K562 (cell line): ENCODE measurements at regions not wholly inside any gene's neighbourhood (a gene's known extent, or its start where the extent isn't known, plus 50 kb on each side); places are given as distances from the start of the nearest gene placed in this dataset.

Experiments used
- ATAC-seq: fragments of 200-7000 bp; cut with Tn5 transposase; 3 replicates; pipeline ENCODE4 v1.9.1; 2020; ENCODE audit warnings: moderate library complexity
- BruUV-seq: library from RNA; stranded (reverse); fragments of 400-500 nt; replicated peaks from 2 replicates; lab custom pipeline; 2021; lab: Mats Ljungman, UMichigan
- CTCF ChIA-PET: fragments of 300-600 bp; formaldehyde crosslinking; extraction: SDS; loops from one replicate; lab custom pipeline; 2021; ENCODE audit warnings: low intra/inter-chr PET ratio; lab: Yijun Ruan, JAX
- POLR2A ChIA-PET: fragments of 300-600, 350-650 bp; sonication (Branson Sonifier 250); formaldehyde crosslinking; extraction: SDS; loops from one replicate; lab custom pipeline; 2021; ENCODE audit warnings: antibody characterized with exemption, inconsistent platforms; lab: Yijun Ruan, JAX
- DNase-seq, 4 experiments: peaks; one replicate each; pipeline versions ENCODE4 v3.0.0 to v3.0.0-alpha.2; 2011 to 2018; ENCODE audit warnings: low spot score in 3 of 4, mixed read lengths in 3 of 4; ENCODE audit errors: extremely low read depth in 1 of 4
- FAIRE-seq: peaks from 2 replicates; lab custom pipeline; 2011; peaks lifted over from hg19 to GRCh38; lab: Jason Lieb, UNC
- H2AFZ ChIP-seq: 2 replicates; pipeline ENCODE4 v1.6.0; 2011; ENCODE audit warnings: low read depth, low read length, control low read depth, inconsistent platforms
- H3K27ac ChIP-seq: fragments of 200-600 bp; 3 replicates; pipeline ENCODE4 v1.8.0; 2011; ENCODE audit warnings: low read depth, mild to moderate bottlenecking, control low read depth, inconsistent platforms, low read length, moderate library complexity, mixed read lengths; ENCODE audit errors: extremely low read depth
- H3K27me3 ChIP-seq, 2 experiments: fragments of 300-600 bp in 1 of 2; 2 replicates in 1 of 2; 3 replicates in 1 of 2; pipeline versions ENCODE4 v1.6.0 to v1.8.0; 2011; ENCODE audit warnings: inconsistent platforms in 2 of 2, low read length in 2 of 2, mild to moderate bottlenecking in 1 of 2, mixed read lengths in 1 of 2, moderate library complexity in 1 of 2; ENCODE audit not compliant: control insufficient read depth in 2 of 2, insufficient read depth in 2 of 2
- H3K36me3 ChIP-seq: fragments of 300-600 bp; 3 replicates; pipeline ENCODE4 v1.8.0; 2011; ENCODE audit warnings: mild to moderate bottlenecking, low read length, inconsistent platforms; ENCODE audit not compliant: control insufficient read depth, insufficient read depth
- H3K4me1 ChIP-seq, 2 experiments: fragments of 200-600 bp in 1 of 2; replicated peaks in 1 of 2; 2 replicates in 1 of 2; 3 replicates in 1 of 2; pipeline versions ENCODE4 v1.5.1 to v1.8.0; 2011; ENCODE audit warnings: inconsistent platforms in 2 of 2, low read length in 2 of 2, mild to moderate bottlenecking in 1 of 2, mixed read lengths in 1 of 2, moderate library complexity in 1 of 2; ENCODE audit not compliant: control insufficient read depth in 2 of 2, insufficient read depth in 2 of 2
- H3K4me2 ChIP-seq: 2 replicates; pipeline ENCODE4 v1.6.1; 2011; ENCODE audit warnings: low read length, control low read depth, inconsistent platforms, mixed read lengths; ENCODE audit not compliant: insufficient read depth
- H3K4me3 ChIP-seq: fragments of 200-600 bp; sonication (generic), shearing (Covaris generic); 2 replicates; pipeline ENCODE4 v1.5.1; 2016; ENCODE audit warnings: control low read depth, inconsistent platforms
- H3K79me2 ChIP-seq: fragments of 200-600 bp; 3 replicates; pipeline ENCODE4 v1.8.0; 2011; ENCODE audit warnings: low read length, inconsistent platforms; ENCODE audit not compliant: control insufficient read depth, insufficient read depth
- H3K9ac ChIP-seq, 2 experiments: 2 replicates each; pipeline versions ENCODE4 v1.6.0 to v1.6.1; 2011; ENCODE audit warnings: low read depth in 2 of 2, low read length in 2 of 2, control low read depth in 1 of 2, inconsistent platforms in 1 of 2, mild to moderate bottlenecking in 1 of 2, mixed read lengths in 1 of 2; ENCODE audit not compliant: insufficient read depth in 1 of 2
- H3K9me1 ChIP-seq: one replicate; pipeline ENCODE4 v1.6.0; 2011; ENCODE audit warnings: inconsistent platforms, mild to moderate bottlenecking, low read length, moderate library complexity; ENCODE audit not compliant: control insufficient read depth, insufficient read depth
- H3K9me3 ChIP-seq: replicated peaks from 2 replicates; pipeline ENCODE4 v1.5.1; 2011; ENCODE audit warnings: low read depth, low read length, inconsistent platforms; ENCODE audit not compliant: control insufficient read depth, insufficient read depth
- H4K20me1 ChIP-seq: replicated peaks from 2 replicates; pipeline ENCODE4 v1.6.1; 2011; ENCODE audit warnings: low read length, inconsistent platforms, mixed read lengths; ENCODE audit not compliant: control insufficient read depth, insufficient read depth
- ARID1B ChIP-seq: fragments of 450-650 bp; IDR thresholded peaks from 2 replicates; pipeline ENCODE4 v1.6.1; 2016; ENCODE audit warnings: antibody characterized with exemption, mild to moderate bottlenecking, inconsistent platforms
- CBX3 ChIP-seq, 2 experiments: IDR thresholded peaks; 1 replicate in 1 of 2; 2 replicates in 1 of 2; pipeline ENCODE4 v1.6.1; 2012; ENCODE audit warnings: inconsistent platforms in 2 of 2, low read length in 2 of 2, borderline replicate concordance in 1 of 2, control low read depth in 1 of 2
- CSDE1 ChIP-seq, 2 experiments: fragments of 450-650 bp; IDR thresholded peaks; 2 replicates each; pipeline ENCODE4 v1.6.1; 2016; ENCODE audit warnings: mild to moderate bottlenecking in 1 of 2
- ETV6 ChIP-seq, 3 experiments: fragments of 150-350 bp in 1 of 3; sonication (generic) in 1 of 3; formaldehyde crosslinking in 1 of 3; IDR thresholded peaks; 2 replicates each; pipeline versions ENCODE4 v1.6.1 to v1.8.0; 2014 to 2022; ENCODE audit warnings: borderline replicate concordance in 2 of 3, low read depth in 2 of 3, antibody characterized with exemption in 1 of 3, low read length in 1 of 3, mild to moderate bottlenecking in 1 of 3, missing genetic modification reagents in 1 of 3
- IRF2 ChIP-seq: sonication (generic); formaldehyde crosslinking; IDR thresholded peaks from 2 replicates; pipeline ENCODE4 v1.8.1; 2022; ENCODE audit warnings: mild to moderate bottlenecking, missing genetic modification reagents
- MEF2D ChIP-seq: conservative IDR thresholded peaks from 2 replicates; pipeline ENCODE4 v1.6.1; 2016; ENCODE audit warnings: low read depth, missing genetic modification characterization, missing compliant biosample characterization
- NFATC3 ChIP-seq: fragments of 450-650 bp; IDR thresholded peaks from 2 replicates; pipeline ENCODE4 v1.6.1; 2017; ENCODE audit warnings: mild to moderate bottlenecking
- NFIC ChIP-seq: fragments of 450-650 bp; IDR thresholded peaks from 2 replicates; pipeline ENCODE4 v1.6.1; 2017; ENCODE audit warnings: mild to moderate bottlenecking, inconsistent platforms
- SIN3B ChIP-seq: fragments of 450-650 bp; IDR thresholded peaks from 2 replicates; pipeline ENCODE4 v1.6.1; 2017; ENCODE audit warnings: low read depth, mild to moderate bottlenecking, moderate library complexity
- TAL1 ChIP-seq: fragments of 450-650 bp; IDR thresholded peaks from 2 replicates; pipeline ENCODE4 v1.6.1; 2016; ENCODE audit warnings: mild to moderate bottlenecking
- UBTF ChIP-seq, 2 experiments: IDR thresholded peaks; 2 replicates each; pipeline ENCODE4 v1.6.1; 2012; ENCODE audit warnings: improper control_type of control experiment in 2 of 2, low read depth in 2 of 2, low read length in 2 of 2, borderline replicate concordance in 1 of 2
- ZKSCAN1 ChIP-seq: fragments of 150-350 bp; IDR thresholded peaks from 2 replicates; pipeline ENCODE4 v1.6.1; 2016; ENCODE audit warnings: low read depth, low read length
- ZNF197 ChIP-seq: fragments of 200-800 bp; sonication (Bioruptor generic); IDR thresholded peaks from 2 replicates; pipeline ENCODE4 v1.6.1; 2016; ENCODE audit warnings: low read depth, missing genetic modification characterization, missing compliant biosample characterization
- ZNF431 ChIP-seq: sonication (generic); formaldehyde crosslinking; IDR thresholded peaks from 2 replicates; pipeline ENCODE4 v1.8.0; 2022; ENCODE audit warnings: mild to moderate bottlenecking, missing genetic modification reagents
- ZNF551 ChIP-seq: fragments of 250-450 bp; sonication (Bioruptor Pico); IDR thresholded peaks from 2 replicates; pipeline ENCODE4 v1.5.0; 2021; ENCODE audit warnings: mild to moderate bottlenecking, moderate library complexity
- ZNF764 ChIP-seq: fragments of 250-450 bp; sonication (Bioruptor Pico); IDR thresholded peaks from 2 replicates; pipeline ENCODE4 v1.4.0; 2020; ENCODE audit warnings: low read depth, mild to moderate bottlenecking, moderate library complexity
- ZSCAN32 ChIP-seq: fragments of 450-650 bp; formaldehyde crosslinking; IDR thresholded peaks from 2 replicates; pipeline ENCODE4 v1.4.0; 2020; ENCODE audit warnings: mild to moderate bottlenecking, moderate library complexity
- WGBS: fragments of 100-300 bp; shearing (Covaris generic); methylation state at CpG from one replicate; pipeline ENCODE4 v1.1.6; 2016; ENCODE audit warnings: low coverage, mixed read lengths; ENCODE audit not compliant: insufficient coverage; ENCODE audit errors: missing lambda C conversion rate; 5-methylcytosine and 5-hydroxymethylcytosine counted together
- in situ Hi-C: fragments of 300-500 bp; cut with MboI; formaldehyde crosslinking; loops from 4 replicates; pipeline ENCODE4 v1.15.0; 2018; ENCODE audit warnings: inconsistent platforms, mixed read lengths
- intact Hi-C: fragments of 100-400 bp; cut with micrococcal nuclease; formaldehyde crosslinking; loops from 2 replicates; pipeline ENCODE4 v1.14.2; 2022
- TF ChIP-seq, protein P1 (sequence below): fragments of 450-650 bp; formaldehyde crosslinking; IDR thresholded peaks from 2 replicates; pipeline ENCODE4 v1.4.0; 2020; ENCODE audit warnings: mild to moderate bottlenecking, mixed read lengths
- TF ChIP-seq, protein P2 (sequence below): fragments of 450-650 bp; IDR thresholded peaks from 2 replicates; pipeline ENCODE4 v1.6.1; 2018; ENCODE audit warnings: mild to moderate bottlenecking, low read depth; ENCODE audit not compliant: partially characterized antibody

DNA sequence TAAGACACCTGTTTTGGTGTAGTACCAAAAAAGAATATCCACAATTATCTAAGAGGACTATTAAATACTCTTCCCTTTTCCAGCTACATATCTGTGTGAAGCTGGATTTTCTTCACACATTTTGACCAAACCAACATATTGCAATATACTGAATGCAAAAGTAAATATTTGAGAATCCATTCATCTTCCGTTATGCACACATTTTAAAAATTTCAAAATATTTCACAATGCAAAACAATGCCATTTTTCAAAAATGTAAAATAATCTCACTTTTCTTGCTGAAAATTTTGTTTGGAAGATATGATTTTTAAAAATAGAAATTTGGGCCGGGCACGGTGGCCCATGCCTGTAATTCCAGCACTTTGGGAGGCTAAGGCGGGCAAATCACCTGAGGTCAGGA is 133.9 kb upstream of the FUT8 start:
- H4K20me1 ChIP-seq = no peaks in the 10 kb centered on the region
- H3K9me1 ChIP-seq = no peaks in the 10 kb centered on the region
- H3K27me3 ChIP-seq = no peaks in the 10 kb centered on the region
- WGBS = 66% methylated on average over 4 of the region's 4 CpGs
- H3K4me1 ChIP-seq = peaks cover 0 to 7% of the 10 kb centered on the region in 2 experiments; a peak in 3 of 5 replicates
- H3K9ac ChIP-seq = no peak overlapping the region
- no peak overlapping the region for H2AFZ ChIP-seq
- H3K79me2 ChIP-seq = no peaks in the 10 kb centered on the region
- ATAC-seq (no peak), FAIRE-seq (no peak), DNase-seq (no peak)
- no peak overlapping the region for H3K4me3 ChIP-seq
- no peak overlapping the region for H3K4me2 ChIP-seq
- TF ChIP-seq ZKSCAN1 (no peak), ARID1B (no peak), TAL1 (no peak), CSDE1 (IDR thresholded peaks at IDR 0.05) (no peak), UBTF (IDR thresholded peaks at IDR 0.05; ENCODE audit: borderline replicate concordance in 1 of 2, low read depth in 2 of 2, low read length in 2 of 2) (no peak), ETV6 (IDR thresholded peaks at IDR 0.05; ENCODE audit: borderline replicate concordance in 1 of 2, low read depth in 2 of 2, low read length in 1 of 2) (no peak), ETV6 (CRISPR knock-in tag; IDR thresholded peaks at IDR 0.05; ENCODE audit: borderline replicate concordance) (no peak), IRF2 (CRISPR knock-in tag) (no peak), ZSCAN32 (no peak), MEF2D (tag) (no peak), ZNF197 (no peak), NFATC3 (no peak), CBX3 (IDR thresholded peaks at IDR 0.05; ENCODE audit: borderline replicate concordance in 1 of 2, low read length in 2 of 2) (no peak), ZNF551 (CRISPR knock-in tag) (no peak), ZNF431 (CRISPR knock-in tag) (no peak), ZNF764 (CRISPR knock-in tag) (no peak), NFIC (no peak), SIN3B (no peak)
- TF ChIP-seq, protein P1, sequence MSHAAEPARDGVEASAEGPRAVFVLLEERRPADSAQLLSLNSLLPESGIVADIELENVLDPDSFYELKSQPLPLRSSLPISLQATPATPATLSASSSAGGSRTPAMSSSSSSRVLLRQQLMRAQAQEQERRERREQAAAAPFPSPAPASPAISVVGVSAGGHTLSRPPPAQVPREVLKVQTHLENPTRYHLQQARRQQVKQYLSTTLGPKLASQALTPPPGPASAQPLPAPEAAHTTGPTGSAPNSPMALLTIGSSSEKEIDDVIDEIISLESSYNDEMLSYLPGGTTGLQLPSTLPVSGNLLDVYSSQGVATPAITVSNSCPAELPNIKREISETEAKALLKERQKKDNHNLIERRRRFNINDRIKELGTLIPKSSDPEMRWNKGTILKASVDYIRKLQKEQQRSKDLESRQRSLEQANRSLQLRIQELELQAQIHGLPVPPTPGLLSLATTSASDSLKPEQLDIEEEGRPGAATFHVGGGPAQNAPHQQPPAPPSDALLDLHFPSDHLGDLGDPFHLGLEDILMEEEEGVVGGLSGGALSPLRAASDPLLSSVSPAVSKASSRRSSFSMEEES (CRISPR knock-in tag) = no peak
- TF ChIP-seq, protein P2, sequence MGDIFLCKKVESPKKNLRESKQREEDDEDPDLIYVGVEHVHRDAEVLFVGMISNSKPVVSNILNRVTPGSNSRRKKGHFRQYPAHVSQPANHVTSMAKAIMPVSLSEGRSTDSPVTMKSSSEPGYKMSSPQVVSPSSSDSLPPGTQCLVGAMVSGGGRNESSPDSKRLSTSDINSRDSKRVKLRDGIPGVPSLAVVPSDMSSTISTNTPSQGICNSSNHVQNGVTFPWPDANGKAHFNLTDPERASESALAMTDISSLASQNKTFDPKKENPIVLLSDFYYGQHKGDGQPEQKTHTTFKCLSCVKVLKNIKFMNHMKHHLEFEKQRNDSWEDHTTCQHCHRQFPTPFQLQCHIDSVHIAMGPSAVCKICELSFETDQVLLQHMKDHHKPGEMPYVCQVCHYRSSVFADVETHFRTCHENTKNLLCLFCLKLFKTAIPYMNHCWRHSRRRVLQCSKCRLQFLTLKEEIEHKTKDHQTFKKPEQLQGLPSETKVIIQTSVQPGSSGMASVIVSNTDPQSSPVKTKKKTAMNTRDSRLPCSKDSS = no peak
- H3K36me3 ChIP-seq = no peaks in the 10 kb centered on the region
- intact Hi-C loops = no loop called here
- H3K27ac ChIP-seq = no peak overlapping the region
- no TSS peak for BruUV-seq
- in situ Hi-C loops = no loop called here
- ChIA-PET POLR2A (no interaction called here), CTCF (no interaction called here)
- H3K9me3 ChIP-seq = no peaks in the 10 kb centered on the region
